NCI-H1105 (cell line): ENCODE measurements at regions not wholly inside any gene's neighbourhood (a gene's known extent, or its start where the extent isn't known, plus 50 kb on each side); places are given as distances from the start of the nearest gene placed in this dataset.

Experiments used
- DNase-seq: peaks from one replicate; lab custom pipeline; 2025; lab: John Stamatoyannopoulos, UW

- DNase-seq: no peak
Observed at GRCh38 chr3:99199021-99199420, 297.5 kb upstream of the DCBLD2 start.

GRCh38 chr3:99191186-99191585 lies 289.7 kb upstream of the DCBLD2 start:
- no peak for DNase-seq

GRCh38 chr3:99188936-99189335 lies 287.4 kb upstream of the DCBLD2 start:
- no peak for DNase-seq

- no peak for DNase-seq
Observed at GRCh38 chr3:99186016-99186415, 284.5 kb upstream of the DCBLD2 start.

GRCh38 chr3:99176169-99176964 lies 274.9 kb upstream of the DCBLD2 start:
- no peak for DNase-seq

- DNase-seq: no peak
Observed at GRCh38 chr3:99175276-99175812, 273.8 kb upstream of the DCBLD2 start.

- peak; percentile 20 for DNase-seq
Observed at GRCh38 chr3:99172736-99173657, 271.5 kb upstream of the DCBLD2 start.

GRCh38 chr3:99171800-99172199 lies 270.3 kb upstream of the DCBLD2 start:
- DNase-seq: no peak

GRCh38 chr3:99170867-99171517 lies 269.5 kb upstream of the DCBLD2 start:
- DNase-seq: no peak

- DNase-seq: no peak
Observed at GRCh38 chr3:99167071-99167470, 265.6 kb upstream of the DCBLD2 start.

GRCh38 chr3:99163314-99163713 lies 261.8 kb upstream of the DCBLD2 start:
- DNase-seq: no peak

- DNase-seq: no peak
Observed at GRCh38 chr3:99159220-99159762, 257.8 kb upstream of the DCBLD2 start.

GRCh38 chr3:99145031-99145430 lies 243.5 kb upstream of the DCBLD2 start:
- no peak for DNase-seq

GRCh38 chr3:99143493-99143892 lies 242.0 kb upstream of the DCBLD2 start:
- no peak for DNase-seq

- DNase-seq: no peak
Observed at GRCh38 chr3:99134986-99135385, 233.5 kb upstream of the DCBLD2 start.

GRCh38 chr3:99131876-99132275 lies 230.4 kb upstream of the DCBLD2 start:
- DNase-seq: no peak

GRCh38 chr3:99128725-99129505 lies 227.4 kb upstream of the DCBLD2 start:
- no peak for DNase-seq

GRCh38 chr3:99128235-99128634 lies 226.7 kb upstream of the DCBLD2 start:
- DNase-seq: no peak

- no peak for DNase-seq
Observed at GRCh38 chr3:99126316-99126715, 224.8 kb upstream of the DCBLD2 start.

GRCh38 chr3:99119385-99119784 lies 217.9 kb upstream of the DCBLD2 start:
- no peak for DNase-seq

- DNase-seq: no peak
Observed at GRCh38 chr3:99118381-99118780, 216.9 kb upstream of the DCBLD2 start.
